NCI-H2171 (cell line): ENCODE measurements at regions not wholly inside any gene's neighbourhood (a gene's known extent, or its start where the extent isn't known, plus 50 kb on each side); places are given as distances from the start of the nearest gene placed in this dataset.
"Not testable (repeated sequence)": the region's sequence is repeated elsewhere in the genome, so short reads cannot be mapped to it uniquely, and the experiment has no call there.

Experiments used
- DNase-seq: peaks from one replicate; lab custom pipeline; 2025; lab: John Stamatoyannopoulos, UW

DNA sequence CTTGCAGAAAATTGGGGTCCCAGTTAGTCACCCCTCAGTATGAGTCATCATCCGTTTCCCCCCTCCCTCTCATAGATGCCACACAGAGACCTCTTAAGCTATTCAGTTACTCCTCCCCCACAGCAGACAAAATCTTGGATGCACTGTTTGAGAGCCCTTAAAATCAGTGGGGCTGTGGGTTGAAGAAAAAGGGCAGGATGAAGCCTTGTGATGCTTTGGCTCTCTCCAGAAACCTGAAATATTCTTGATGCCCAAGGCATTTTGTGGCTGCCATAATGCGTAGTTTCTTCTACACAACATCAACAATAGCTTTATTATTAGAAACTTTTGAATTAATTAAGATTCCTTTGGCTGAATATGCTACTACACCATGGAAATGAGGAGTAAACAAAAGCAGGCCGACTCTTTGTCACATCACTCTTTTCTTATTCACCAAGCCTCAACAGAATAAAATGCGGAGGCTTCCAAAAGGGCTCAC lies 133.8 kb downstream of the MRPS30 start:
- no peak for DNase-seq

DNA sequence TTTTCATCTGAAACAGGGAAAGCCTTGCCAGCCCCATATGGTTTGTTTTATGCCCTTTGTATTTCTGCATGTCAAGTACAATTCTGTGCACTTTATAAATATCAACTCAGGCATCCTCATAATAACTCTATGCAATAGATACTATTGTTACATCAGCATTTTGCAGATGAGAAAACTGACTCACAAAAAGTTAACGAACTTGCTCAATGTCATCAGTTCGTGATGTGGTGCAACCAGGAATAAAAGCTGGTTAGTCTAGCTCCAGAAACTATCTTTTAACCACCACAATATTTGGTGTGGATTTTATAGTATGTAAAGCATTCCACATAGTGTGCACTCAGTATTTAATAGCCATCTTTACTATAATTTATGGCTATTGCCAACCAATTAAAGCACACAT lies 134.9 kb downstream of the MRPS30 start:
- no peak for DNase-seq

DNA sequence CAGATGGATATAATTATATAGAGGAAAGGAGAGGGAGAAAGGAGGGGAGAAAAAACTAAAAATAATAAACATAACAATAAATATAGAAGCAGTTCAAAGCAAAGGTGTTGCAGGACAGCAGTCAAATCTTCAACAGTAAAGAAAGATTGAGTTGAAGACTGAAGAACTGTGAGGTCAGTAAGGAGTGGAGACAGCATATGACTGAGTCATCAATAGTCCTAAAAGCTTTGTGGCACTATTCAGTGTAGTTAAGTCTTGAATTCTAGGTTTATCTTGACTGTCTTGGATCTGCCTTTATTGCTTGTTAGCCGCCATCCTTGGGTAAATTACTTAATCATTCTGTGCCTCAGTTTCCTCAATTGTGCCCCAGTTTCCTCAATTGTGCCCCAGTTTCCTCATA lies 137.0 kb downstream of the MRPS30 start:
- DNase-seq, result no peak

DNA sequence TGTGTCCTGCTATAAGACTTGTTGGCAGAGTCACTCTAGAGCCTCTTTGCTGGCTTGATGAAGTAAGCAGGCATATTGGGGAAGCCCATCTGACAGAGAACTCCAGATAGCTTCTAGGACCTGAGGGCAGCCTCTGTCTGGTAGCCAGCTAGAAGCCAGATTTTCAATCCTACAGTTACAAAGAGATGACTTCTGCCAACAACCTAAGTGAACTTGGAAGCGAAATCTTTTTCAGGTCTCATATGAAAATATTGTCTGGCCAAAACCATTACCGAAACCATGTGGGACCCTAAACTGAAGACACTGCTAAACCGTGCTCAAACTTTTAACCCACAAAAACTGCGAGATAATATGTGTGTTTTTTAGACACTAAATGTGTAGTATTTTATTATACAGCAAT lies 140.9 kb downstream of the MRPS30 start:
- no peak for DNase-seq

GRCh38 chr5:44951371-44951770 lies 142.6 kb downstream of the MRPS30 start:
- DNase-seq, result no peak

DNA sequence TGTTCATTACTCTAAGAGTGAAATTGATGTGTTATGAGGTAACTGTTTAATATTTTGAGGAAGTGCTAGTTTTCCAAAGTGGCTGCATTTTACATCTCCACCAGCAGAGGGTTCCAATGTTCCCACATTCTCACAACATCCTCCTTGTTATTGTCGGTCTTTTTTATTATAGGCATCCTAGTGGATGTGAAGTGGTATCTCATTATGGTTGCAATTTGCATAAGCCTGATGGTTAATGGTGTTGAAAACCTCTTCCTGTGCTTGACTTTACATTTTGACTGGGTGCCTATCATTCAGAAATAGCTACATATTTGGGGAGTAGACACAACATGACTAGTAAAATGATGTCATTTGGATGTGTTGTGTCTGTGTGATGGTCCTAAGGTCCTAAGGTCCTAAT lies 143.6 kb downstream of the MRPS30 start:
- DNase-seq, result peak; percentile 19

- DNase-seq, result no peak
These were observed 144.3 kb downstream of the MRPS30 start for GRCh38 chr5:44953078-44953477.

- DNase-seq, result not testable (repeated sequence)
These were observed 150.3 kb downstream of the MRPS30 start for GRCh38 chr5:44958943-44959454.

GRCh38 chr5:44969825-44970224 lies 161.1 kb downstream of the MRPS30 start:
- DNase-seq, result no peak

DNA sequence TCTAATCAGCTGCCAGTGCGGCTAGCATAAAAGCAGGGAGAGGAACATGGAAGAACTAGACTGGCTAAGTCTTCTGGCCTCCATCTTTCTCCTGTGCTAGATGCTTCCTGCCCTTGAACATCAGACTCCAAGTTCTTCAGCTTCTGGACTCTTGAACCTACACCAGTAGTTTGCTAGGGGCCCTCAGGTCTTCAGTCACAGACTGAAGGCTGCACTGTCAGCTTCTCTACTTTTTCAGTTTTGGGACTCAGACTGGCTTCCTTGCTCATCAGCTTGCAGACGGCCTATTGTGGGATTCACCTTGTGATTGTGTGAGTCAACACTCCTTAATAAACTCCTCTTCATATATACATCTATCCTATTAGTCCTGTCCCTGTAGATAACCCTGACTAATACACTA lies 162.2 kb downstream of the MRPS30 start:
- DNase-seq, result not testable (repeated sequence)

GRCh38 chr5:44974813-44975212 lies 166.1 kb downstream of the MRPS30 start:
- DNase-seq, result no peak

DNA sequence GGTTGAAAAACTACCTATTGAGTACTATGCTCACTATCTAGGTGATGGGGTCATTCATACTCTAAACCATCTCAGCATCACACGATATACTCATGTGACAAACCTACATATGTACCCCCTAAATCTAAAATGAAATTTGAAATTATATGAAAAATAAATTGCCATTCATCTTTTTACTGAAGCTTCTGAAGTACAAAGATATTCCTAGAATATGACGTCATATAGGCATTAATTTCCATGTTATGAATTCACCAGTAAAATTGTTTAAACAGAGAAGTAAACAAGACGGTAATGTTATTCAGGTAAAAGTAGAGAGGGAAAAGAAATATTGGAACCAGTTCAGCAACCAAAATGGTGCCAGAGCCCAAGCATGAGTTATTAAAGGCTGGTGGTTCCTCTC lies 173.0 kb downstream of the MRPS30 start:
- no peak for DNase-seq

DNA sequence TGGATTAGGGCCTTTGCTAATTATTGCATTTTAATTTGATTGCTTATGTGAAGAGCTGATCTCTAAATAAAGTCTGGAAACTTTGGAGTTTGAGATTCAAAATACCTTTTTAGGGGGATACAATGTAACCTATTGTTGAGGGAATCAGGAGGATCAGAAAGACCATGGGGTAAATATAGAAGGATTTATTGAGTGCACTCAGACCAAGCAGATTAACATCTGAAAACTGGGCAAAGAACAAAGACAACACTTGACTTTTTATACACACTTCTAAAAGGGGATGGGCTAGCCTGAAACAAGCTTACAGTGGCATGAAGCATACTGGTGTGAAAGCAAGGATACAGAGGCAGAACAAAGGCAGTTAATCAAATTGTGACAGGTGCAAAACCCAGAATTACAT lies 174.3 kb downstream of the MRPS30 start:
- peak; percentile 60 for DNase-seq

GRCh38 chr5:44987026-44987425 lies 178.3 kb downstream of the MRPS30 start:
- no peak for DNase-seq

DNA sequence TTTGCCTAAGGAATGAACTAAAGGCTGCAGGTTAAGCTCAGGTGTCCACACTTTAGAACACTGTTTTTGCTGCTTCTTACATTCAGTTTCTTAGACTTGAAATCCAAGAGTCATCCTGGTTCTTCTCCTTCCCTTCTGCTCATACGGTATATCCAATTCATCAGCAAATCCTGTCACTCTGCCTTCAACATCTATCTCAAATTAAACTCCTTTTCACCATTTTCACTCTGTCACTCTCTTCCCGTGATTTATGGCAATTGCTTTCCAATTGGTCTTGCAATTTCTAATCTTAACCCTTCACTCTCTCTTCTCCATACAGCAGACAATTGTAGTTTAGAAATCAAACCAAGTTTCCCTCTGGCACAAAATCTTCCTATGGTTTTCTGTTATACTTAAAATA lies 182.9 kb downstream of the MRPS30 start:
- DNase-seq, result no peak

GRCh38 chr5:44993286-44993685 lies 184.5 kb downstream of the MRPS30 start:
- no peak for DNase-seq

DNA sequence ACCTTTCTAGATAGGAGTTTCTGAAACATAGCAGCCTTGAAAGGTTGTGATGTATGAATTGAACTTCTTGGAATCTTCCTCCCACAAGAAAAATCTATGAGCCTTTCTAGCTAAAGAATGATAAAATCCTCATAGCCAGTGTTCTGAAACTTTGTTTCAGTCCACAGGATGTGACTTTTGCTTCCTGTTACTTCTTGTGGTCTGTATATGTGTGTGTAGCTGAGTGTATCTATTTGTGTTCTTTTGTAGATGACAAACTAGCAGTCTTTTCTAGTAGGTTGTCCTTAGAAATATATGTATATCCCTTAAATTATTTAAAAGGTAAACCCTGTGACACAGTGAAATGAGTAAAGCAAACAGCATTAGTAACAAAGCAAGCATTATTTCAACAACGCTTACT lies 188.8 kb downstream of the MRPS30 start:
- no peak for DNase-seq

DNA sequence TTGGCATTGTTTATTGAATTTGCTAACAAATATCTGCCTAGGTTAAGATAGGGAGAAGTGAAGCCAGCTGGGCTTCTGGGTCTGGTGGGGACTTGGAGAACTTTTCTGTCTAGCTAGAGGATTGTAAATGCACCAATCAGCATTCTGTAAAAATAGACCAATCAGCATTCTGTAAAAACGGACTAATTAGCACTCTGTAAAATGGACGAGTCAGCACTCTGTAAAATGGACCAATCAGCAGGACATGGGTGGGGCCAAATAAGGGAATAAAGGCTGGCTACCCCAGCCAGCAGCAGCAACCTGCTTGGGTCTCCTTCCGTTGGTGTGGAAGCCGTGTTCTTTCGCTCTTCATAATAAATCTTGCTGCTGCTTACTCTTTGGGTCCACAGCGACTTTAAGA lies 198.4 kb downstream of the MRPS30 start:
- not testable (repeated sequence) for DNase-seq

- no peak for DNase-seq
These were observed 208.8 kb downstream of the MRPS30 start for GRCh38 chr5:45017568-45017967.

DNA sequence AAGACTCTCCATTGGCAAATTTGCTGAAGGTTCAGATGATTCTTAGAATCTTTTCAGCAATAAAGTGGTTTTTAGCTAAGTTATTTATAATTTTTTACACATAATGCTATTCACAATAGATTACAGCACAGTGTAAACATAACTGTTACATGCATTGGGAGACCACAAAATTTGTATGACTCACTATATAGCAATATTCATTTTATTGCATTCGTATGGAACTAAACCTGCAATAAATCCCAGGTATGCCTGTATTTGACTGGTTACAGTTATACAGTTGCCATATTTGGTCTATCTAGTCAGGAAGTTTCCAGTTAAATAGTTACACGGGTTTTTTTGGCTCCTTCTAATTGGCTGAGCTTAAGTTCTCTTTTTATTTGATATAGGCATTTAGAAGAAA lies 220.8 kb downstream of the MRPS30 start:
- DNase-seq, result no peak

- DNase-seq, result no peak
These were observed 227.2 kb downstream of the MRPS30 start for GRCh38 chr5:45035991-45036390.

GRCh38 chr5:45037927-45038326 lies 229.2 kb downstream of the MRPS30 start:
- DNase-seq, result no peak

GRCh38 chr5:45038366-45038987 lies 229.7 kb downstream of the MRPS30 start:
- peak; percentile 62 for DNase-seq

- DNase-seq, result no peak
These were observed 233.5 kb downstream of the MRPS30 start for GRCh38 chr5:45042283-45042682.
